NCI-H748 treated with DMSO at 0.1 percent for 48 hours (cell line): ENCODE measurements at regions not wholly inside any gene's neighbourhood (a gene's known extent, or its start where the extent isn't known, plus 50 kb on each side); places are given as distances from the start of the nearest gene placed in this dataset.

ENCODE experiments used
- DNase-seq: peaks from one replicate; lab custom pipeline; 2025; lab: John Stamatoyannopoulos, UW

DNA sequence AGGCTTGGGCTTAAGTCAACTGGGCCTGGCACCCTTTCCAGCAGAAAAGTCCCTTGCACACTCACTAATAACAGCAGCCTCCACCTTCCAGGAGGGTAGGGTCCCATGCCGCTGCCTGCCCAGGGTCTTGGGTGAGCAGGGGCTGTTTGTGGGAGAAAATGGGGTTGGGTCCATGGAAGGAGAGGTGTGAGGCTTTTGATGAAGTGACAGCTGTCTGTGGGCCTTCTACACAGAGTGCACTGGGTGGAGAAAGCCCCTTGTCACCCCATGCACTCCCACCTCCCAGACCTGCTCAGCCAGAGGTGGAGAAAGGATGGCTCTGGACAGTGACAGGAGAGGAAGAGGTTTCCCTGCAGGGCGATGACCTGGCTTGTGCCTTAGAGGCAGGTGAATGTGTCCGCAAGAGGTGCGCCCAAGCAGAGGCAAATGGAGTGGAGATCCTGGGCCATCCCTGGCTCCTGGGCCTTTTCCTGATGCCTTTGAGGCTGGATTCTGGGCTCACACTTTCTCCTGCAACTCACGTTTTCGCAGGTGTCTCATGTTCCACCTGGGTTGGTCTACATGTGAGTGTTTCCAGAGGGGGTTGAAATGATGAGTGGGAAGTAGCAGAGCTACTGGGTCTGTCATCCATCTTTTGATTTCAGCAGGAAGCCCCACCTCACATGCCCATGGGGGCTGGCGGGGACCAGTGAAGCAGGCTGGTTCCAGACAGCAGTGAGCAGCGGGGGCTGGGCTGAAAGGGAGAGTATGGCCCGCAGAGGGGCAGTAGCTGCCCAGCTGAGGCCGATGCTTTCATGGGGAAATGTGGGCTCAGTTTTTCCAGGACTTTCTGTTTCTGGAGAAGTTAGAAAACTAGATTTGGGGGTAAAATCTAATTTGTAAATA is 85.2 kb upstream of the PRR23E start:
- no peak for DNase-seq

DNA sequence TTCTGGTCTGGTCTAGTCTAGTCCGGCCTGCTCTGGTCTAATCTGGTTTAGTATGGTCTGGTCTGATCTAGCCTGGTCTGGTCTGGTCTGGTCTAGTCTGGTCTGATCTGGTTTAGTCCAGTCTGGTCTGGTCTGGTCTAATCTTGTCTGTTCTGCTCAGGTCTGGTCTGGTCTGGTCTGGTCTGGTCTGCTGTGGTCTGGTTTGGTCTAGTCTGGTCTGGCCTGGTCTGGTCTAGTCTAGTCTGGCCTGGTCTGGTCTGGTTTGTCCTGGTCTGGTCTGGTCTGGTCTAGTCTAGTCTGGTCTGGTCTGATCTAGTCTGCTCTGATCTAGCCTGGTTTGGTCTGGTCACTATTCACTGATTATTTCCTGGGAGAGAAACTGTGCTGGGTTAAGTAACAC is 84.1 kb upstream of the PRR23E start:
- DNase-seq, result no peak

GRCh38 chr3:127110982-127111693 is 81.8 kb upstream of the PRR23E start:
- no peak for DNase-seq

DNA sequence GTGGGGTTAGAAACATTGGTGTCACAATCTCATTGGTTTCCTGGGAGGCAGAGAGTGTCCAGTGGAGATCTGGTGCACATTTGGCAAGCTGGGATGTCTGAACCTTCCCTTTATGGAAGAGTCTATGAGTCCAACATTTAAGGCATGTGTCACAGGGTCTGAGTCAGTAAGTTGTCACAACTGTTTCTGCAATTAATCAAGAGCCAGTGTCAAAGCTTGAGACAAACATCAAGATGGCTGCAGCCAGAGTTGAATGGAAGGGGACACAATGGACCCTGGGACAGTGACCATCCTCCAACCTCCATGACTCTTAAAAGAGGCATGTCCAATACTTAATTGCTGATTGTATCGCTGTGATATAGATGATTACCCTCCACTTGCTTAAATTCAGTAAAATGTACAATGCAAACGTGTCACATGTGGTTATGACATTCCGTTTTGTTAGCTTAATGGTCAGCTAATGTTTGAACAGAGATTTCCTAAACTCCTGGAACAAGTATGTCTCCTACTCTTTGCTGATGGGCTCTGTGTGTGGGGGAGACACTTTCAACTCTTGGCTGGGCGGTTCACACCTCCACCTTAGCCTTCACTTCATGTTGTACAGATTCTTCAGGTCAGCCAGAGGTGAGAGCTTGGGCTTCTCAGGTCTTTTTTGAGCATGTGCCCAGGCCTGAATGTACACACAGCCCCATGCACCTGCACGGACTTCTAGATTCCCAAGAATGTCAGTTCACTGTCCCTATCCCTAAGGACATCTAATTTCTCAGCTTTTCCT is 79.9 kb upstream of the PRR23E start:
- DNase-seq, result no peak

DNA sequence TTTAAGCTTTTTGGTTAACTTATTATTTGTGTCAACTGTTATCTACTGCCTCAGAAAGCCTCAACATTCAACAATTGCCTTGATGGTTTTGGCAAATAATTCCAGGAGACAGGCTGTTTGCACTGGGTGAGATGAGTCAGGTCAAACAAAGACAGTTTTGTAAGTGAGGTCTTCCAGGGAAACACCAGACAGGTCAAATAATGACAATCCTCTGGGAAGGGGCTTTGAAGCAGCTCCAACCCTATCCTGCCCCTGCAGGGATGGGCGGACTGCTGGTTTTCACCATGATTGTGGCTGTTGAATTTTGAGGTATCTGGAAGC is 79.4 kb upstream of the PRR23E start:
- DNase-seq, result no peak

- DNase-seq, result no peak
Observed at GRCh38 chr3:127114337-127115070, 78.4 kb upstream of the PRR23E start.

DNA sequence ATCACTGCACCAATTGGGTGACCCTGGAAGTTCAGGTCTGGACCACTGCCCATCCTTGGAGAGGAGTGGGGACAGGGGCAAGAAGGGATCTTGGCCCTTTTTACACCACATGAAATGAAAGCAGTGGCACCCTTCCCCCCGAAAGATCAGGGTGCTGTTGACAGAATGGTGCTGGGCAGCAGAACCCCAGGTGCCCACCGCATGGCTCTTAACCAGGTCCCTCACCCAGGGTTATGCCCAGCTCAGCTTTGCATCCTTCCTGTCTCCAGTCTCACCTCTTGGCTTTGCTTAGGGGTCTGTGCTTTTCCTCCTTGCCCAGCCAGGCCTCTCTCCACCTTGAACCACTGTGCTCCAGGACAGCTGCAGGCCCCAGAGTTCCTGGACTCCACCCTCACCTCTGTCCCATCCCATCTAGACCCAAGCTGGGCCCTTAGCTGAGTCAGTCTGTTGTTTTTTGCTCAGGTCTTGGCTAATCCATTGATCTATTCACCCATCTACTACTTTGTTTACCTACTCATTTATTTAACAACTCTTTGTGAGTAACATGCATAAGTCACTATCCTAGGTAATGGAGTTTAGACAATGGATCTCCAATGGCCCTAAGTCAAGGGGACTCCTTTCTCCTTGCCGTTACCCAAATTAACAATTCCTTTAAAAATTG is 77.1 kb upstream of the PRR23E start:
- no peak for DNase-seq

- no peak for DNase-seq
Observed at GRCh38 chr3:127118366-127118765, 74.6 kb upstream of the PRR23E start.

GRCh38 chr3:127119693-127120464 is 73.1 kb upstream of the PRR23E start:
- no peak for DNase-seq

DNA sequence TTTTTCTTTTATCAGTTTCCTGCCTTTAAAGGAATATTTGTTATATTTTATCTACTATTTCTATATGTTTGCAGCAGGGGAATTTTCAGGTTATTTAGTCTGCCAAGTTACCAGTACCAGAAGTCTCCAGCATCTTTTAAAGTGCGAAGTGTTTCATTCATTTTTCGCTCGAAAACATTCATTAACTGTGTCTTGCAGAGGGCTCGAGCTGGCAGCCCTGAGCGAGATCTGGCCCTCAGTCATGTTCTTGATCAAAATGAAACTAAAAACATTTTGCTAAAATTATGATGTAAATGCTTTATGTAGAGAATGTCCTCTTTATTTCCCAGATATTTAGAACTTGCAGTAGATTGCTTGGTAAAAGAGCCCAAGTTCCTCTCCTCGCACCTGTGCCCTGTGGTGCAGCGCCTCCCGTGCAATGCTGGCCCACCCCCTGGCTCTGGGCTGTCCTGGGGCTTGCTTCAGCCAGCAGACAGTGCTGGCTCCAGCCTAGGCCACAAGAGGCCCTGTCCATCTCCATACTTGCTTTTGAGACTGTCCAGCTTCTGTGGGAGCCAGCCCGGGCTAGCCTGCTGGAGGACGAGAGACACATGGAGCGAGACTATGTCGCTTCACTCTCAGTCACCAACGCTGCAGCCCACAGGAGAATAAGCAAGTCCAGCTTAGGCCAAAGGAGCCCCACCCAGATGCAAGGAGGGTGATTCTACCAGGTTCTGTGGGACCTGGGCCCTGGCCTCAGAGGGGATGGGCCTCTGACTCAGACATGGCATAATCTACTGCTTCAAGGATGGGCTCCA is 71.9 kb upstream of the PRR23E start:
- no peak for DNase-seq

DNA sequence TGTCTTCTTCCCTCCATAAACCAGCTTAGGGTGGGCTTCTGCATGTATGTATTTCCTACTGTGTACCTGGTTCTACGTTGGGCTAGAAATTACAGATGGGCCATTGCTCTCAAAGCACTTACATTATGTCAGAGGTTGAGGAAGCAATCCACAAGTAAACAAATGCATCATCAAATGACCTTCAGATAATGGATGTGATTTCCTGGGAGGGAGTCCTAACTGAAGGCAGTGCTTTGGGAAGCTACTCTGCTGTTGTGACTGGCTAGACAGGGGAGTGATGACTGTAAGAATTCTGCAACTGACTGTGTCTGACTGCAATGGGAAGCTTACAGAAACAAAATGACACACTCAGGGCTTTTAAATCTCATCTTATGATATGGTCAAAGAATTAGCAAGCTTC is 71.0 kb upstream of the PRR23E start:
- DNase-seq, result no peak

GRCh38 chr3:127123533-127123932 is 69.4 kb upstream of the PRR23E start:
- no peak for DNase-seq

DNA sequence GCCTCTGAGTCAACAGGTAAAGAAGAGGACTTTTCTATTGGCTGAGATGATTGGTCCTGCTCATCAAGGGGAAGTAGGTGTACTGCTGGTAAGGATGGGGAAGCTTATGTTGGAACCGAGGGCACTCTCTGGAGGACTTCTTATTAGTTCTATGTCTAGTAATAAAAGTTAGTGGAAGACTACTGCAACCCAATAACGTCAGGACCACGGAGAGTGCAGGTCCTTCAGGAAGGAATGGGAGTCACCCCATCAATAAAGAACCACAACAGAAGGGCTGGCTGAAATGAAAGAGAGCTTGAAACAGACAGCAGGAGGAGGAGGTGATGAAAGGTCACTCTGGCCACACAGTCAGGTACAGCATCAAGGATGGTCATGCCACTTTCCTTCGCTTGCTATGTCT is 68.8 kb upstream of the PRR23E start:
- no peak for DNase-seq

DNA sequence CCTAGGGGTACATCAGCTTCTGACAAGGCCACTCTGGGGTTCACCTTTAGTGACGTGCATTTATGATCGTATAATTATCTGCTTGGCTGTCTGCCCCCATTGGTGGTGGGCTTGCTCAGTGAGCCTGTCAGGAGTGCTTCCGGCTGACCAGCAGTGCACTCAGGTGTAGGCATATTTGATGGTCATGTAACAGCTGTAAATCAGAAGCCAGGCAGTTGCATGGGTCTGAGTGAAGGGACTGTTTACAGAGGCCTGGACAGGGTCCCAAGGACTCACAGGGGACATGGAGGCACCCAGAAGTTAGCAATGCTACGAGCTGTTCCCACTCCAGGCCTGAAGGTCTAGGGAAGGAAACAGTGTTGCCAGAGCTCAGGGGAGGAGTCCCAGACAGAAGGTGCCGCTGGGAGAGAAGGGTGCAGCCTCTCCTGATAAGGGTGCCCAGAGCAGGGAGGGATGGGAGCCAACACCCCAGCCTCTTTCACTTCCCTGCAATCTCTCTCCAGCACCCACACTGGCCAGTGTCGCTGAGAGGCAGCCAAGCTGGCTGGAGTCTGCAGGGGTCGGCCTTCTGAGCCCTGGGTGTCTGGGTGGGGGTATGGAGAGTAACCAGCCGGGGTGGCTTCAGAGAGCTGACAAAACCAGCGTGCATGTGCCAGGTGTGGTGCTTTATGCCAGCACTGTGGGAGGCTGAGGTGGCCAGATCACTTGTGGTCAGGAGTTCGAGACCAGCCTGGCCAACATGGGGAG is 61.3 kb upstream of the PRR23E start:
- no peak for DNase-seq

DNA sequence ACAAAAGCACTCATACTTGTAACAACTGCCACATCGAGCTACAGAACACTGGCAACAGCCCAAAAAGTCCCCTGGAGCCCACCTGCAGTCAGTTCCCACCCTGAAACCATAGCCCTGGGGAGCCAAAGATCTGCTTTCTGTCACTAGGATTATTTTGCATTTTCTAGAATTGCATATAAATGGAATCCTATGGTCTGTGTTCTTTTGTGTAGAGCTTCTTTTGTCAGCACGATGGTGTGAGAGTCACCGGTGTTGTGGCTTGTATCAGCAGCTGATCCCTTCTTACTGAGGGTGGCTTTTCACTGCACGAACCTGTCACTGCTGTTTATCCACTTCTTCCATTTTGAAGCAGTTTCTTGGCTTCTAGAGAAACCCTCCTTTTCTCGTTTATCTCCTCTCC is 60.1 kb upstream of the PRR23E start:
- DNase-seq, result no peak

GRCh38 chr3:127133971-127134370 is 59.0 kb upstream of the PRR23E start:
- no peak for DNase-seq

- DNase-seq, result no peak
Observed at GRCh38 chr3:127134466-127134865, 58.5 kb upstream of the PRR23E start.

DNA sequence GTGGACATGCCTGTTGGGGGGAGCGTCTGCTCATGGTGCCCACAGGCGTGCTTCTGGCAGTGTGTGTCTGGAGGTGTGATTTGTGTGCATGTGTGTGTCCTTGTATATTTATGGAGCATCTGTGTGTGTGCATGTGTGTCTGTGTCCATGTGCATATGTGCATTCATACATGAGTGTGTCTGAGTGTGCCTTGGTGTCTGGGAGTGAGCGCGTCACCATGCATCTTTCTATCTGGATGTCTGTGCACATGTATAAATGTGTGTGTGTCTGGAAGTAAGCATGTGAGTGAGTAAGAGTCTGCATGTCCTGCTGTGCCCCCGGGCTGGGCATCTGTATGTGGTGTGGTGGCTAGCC is 58.1 kb upstream of the PRR23E start:
- DNase-seq, result no peak

- DNase-seq, result peak; percentile 26
Observed at GRCh38 chr3:127135241-127136023, 57.5 kb upstream of the PRR23E start.
